HUES64 (cell line): ENCODE measurements at regions not wholly inside any gene's neighbourhood (a gene's known extent, or its start where the extent isn't known, plus 50 kb on each side); places are given as distances from the start of the nearest gene placed in this dataset.

Experiments
- H3K27ac ChIP-seq: 2 replicates; pipeline ENCODE4 v1.7.0; 2013; ENCODE audit warnings: low read depth, low read length, inconsistent platforms
- H3K27me3 ChIP-seq: 2 replicates; pipeline ENCODE4 v1.6.1; 2013; ENCODE audit warnings: mild to moderate bottlenecking, low read length; ENCODE audit not compliant: insufficient read depth
- H3K36me3 ChIP-seq: 2 replicates; pipeline ENCODE4 v1.6.1; 2013; ENCODE audit warnings: mild to moderate bottlenecking, low read length; ENCODE audit not compliant: insufficient read depth
- H3K4me1 ChIP-seq: 2 replicates; pipeline ENCODE4 v1.6.1; 2013; ENCODE audit warnings: mild to moderate bottlenecking, low read length, moderate library complexity; ENCODE audit not compliant: insufficient read depth
- H3K4me3 ChIP-seq: 2 replicates; pipeline ENCODE4 v1.5.1; 2013; ENCODE audit warnings: mild to moderate bottlenecking, low read length, moderate library complexity
- H3K9ac ChIP-seq: 2 replicates; pipeline ENCODE4 v1.6.1; 2013; ENCODE audit warnings: mild to moderate bottlenecking, low read depth, low read length
- H3K9me3 ChIP-seq: 2 replicates; pipeline ENCODE4 v1.6.1; 2013; ENCODE audit warnings: low read depth, low read length; ENCODE audit not compliant: insufficient read depth
- WGBS: fragments of 150-250, 120-280 bp; methylation state at CpG from one replicate; pipeline ENCODE4 v1.1.7; 2013; ENCODE audit warnings: missing lambda C conversion rate; 5-methylcytosine and 5-hydroxymethylcytosine counted together

GRCh38 chr10:44567471-44567870, 182.6 kb upstream of the CXCL12 start:
- 100% methylated on average over 1 of the region's 1 CpG for WGBS
- H3K27ac ChIP-seq = no peak overlapping the region
- no peak overlapping the region for H3K9ac ChIP-seq

GRCh38 chr10:44569193-44570091, 184.5 kb upstream of the CXCL12 start:
- WGBS = 72% methylated on average over 9 of the region's 10 CpGs
- no peak overlapping the region for H3K27ac ChIP-seq

More at GRCh38 chr10:44567471-44567870, 182.6 kb upstream of the CXCL12 start:
- Histone ChIP-seq H3K9me3 (no peaks in the 10 kb centered on the region), H3K27me3 (no peaks in the 10 kb centered on the region), H3K4me3 (no peak overlapping the region), H3K4me1 (no peaks in the 10 kb centered on the region), H3K36me3 (no peaks in the 10 kb centered on the region)

GRCh38 chr10:44571701-44572100, 186.8 kb upstream of the CXCL12 start:
- 93% methylated on average over 6 of the region's 6 CpGs for WGBS

More at GRCh38 chr10:44569193-44570091, 184.5 kb upstream of the CXCL12 start:
- H3K36me3 ChIP-seq = no peaks in the 10 kb centered on the region
- no peak overlapping the region for H3K9ac ChIP-seq
- H3K4me1 ChIP-seq = no peaks in the 10 kb centered on the region
- no peaks in the 10 kb centered on the region for H3K9me3 ChIP-seq
- H3K4me3 ChIP-seq = no peak overlapping the region
- no peaks in the 10 kb centered on the region for H3K27me3 ChIP-seq

GRCh38 chr10:44572146-44572545, 187.2 kb upstream of the CXCL12 start:
- Histone ChIP-seq H3K9ac (no peak overlapping the region), H3K36me3 (no peaks in the 10 kb centered on the region), H3K9me3 (no peaks in the 10 kb centered on the region), H3K4me3 (no peak overlapping the region), H3K4me1 (no peaks in the 10 kb centered on the region), H3K27ac (no peak overlapping the region), H3K27me3 (no peaks in the 10 kb centered on the region)
- 93% methylated on average over 6 of the region's 6 CpGs for WGBS

More at GRCh38 chr10:44571701-44572100, 186.8 kb upstream of the CXCL12 start:
- H3K27ac ChIP-seq = no peak overlapping the region
- no peak overlapping the region for H3K9ac ChIP-seq
- H3K9me3 ChIP-seq = no peaks in the 10 kb centered on the region
- H3K4me3 ChIP-seq = no peak overlapping the region
- no peaks in the 10 kb centered on the region for H3K4me1 ChIP-seq
- no peaks in the 10 kb centered on the region for H3K36me3 ChIP-seq
- H3K27me3 ChIP-seq = no peaks in the 10 kb centered on the region

GRCh38 chr10:44573821-44574220, 188.9 kb upstream of the CXCL12 start:
- Histone ChIP-seq H3K36me3 (no peaks in the 10 kb centered on the region), H3K27ac (no peak overlapping the region), H3K4me3 (no peak overlapping the region), H3K27me3 (no peaks in the 10 kb centered on the region), H3K9me3 (no peaks in the 10 kb centered on the region), H3K4me1 (no peaks in the 10 kb centered on the region), H3K9ac (no peak overlapping the region)
- WGBS = 87% methylated on average over 1 of the region's 1 CpG

- WGBS = 93% methylated on average over 10 of the region's 10 CpGs
- no peak overlapping the region for H3K27ac ChIP-seq
- H3K27me3 ChIP-seq = no peaks in the 10 kb centered on the region
- no peak overlapping the region for H3K4me3 ChIP-seq
- no peaks in the 10 kb centered on the region for H3K9me3 ChIP-seq
- no peak overlapping the region for H3K9ac ChIP-seq
- H3K36me3 ChIP-seq = no peaks in the 10 kb centered on the region
- H3K4me1 ChIP-seq = no peaks in the 10 kb centered on the region
Measured at GRCh38 chr10:44574596-44575480, 189.9 kb upstream of the CXCL12 start.

- H3K4me3 ChIP-seq = no peak overlapping the region
- no peak overlapping the region for H3K9ac ChIP-seq
- WGBS = 90% methylated on average over 18 of the region's 18 CpGs
- H3K27ac ChIP-seq = no peak overlapping the region
- H3K4me1 ChIP-seq = no peaks in the 10 kb centered on the region
- H3K27me3 ChIP-seq = no peaks in the 10 kb centered on the region
- H3K36me3 ChIP-seq = no peaks in the 10 kb centered on the region
- H3K9me3 ChIP-seq = no peaks in the 10 kb centered on the region
Measured at GRCh38 chr10:44575601-44576380, 190.9 kb upstream of the CXCL12 start.

- no peak overlapping the region for H3K9ac ChIP-seq
- no peak overlapping the region for H3K4me3 ChIP-seq
- WGBS = 73% methylated on average over 6 of the region's 6 CpGs
- H3K27ac ChIP-seq = no peak overlapping the region
- no peaks in the 10 kb centered on the region for H3K4me1 ChIP-seq
- no peaks in the 10 kb centered on the region for H3K36me3 ChIP-seq
- H3K27me3 ChIP-seq = no peaks in the 10 kb centered on the region
- no peaks in the 10 kb centered on the region for H3K9me3 ChIP-seq
Measured at GRCh38 chr10:44576702-44577191, 191.8 kb upstream of the CXCL12 start.

GRCh38 chr10:44577533-44577932, 192.6 kb upstream of the CXCL12 start:
- Histone ChIP-seq H3K27ac (no peak overlapping the region), H3K27me3 (no peaks in the 10 kb centered on the region), H3K9ac (no peak overlapping the region), H3K36me3 (no peaks in the 10 kb centered on the region), H3K9me3 (no peaks in the 10 kb centered on the region), H3K4me3 (no peak overlapping the region), H3K4me1 (no peaks in the 10 kb centered on the region)
- WGBS = 84% methylated on average over 3 of the region's 3 CpGs

- no peak overlapping the region for H3K4me3 ChIP-seq
- WGBS = 0% methylated on average over 1 of the region's 1 CpG
- H3K27ac ChIP-seq = no peak overlapping the region
- H3K36me3 ChIP-seq = no peaks in the 10 kb centered on the region
- no peaks in the 10 kb centered on the region for H3K9me3 ChIP-seq
- no peaks in the 10 kb centered on the region for H3K27me3 ChIP-seq
- H3K9ac ChIP-seq = no peak overlapping the region
- H3K4me1 ChIP-seq = no peaks in the 10 kb centered on the region
Measured at GRCh38 chr10:44578271-44578670, 193.4 kb upstream of the CXCL12 start.
